HG03439 (cell line): ENCODE measurements at regions not wholly inside any gene's neighbourhood (a gene's known extent, or its start where the extent isn't known, plus 50 kb on each side); places are given as distances from the start of the nearest gene placed in this dataset.
"Not testable (repeated sequence)": the region's sequence is repeated elsewhere in the genome, so short reads cannot be mapped to it uniquely, and the experiment has no call there.

ENCODE experiments used
- ATAC-seq: cut with Tn5 transposase; IDR thresholded peaks from one replicate; pipeline ENCODE4 v1.9.1; 2021; ENCODE audit warnings: mild to moderate bottlenecking, moderate library complexity; ENCODE audit not compliant: unreplicated experiment

- ATAC-seq = not testable (repeated sequence)
Observed at GRCh38 chr1:109857702-109858101, 52.9 kb upstream of the CSF1 start.

GRCh38 chr1:109855986-109856385, 54.7 kb upstream of the CSF1 start:
- ATAC-seq = not testable (repeated sequence)

GRCh38 chr1:109853972-109854371, 56.7 kb upstream of the CSF1 start:
- ATAC-seq = not testable (repeated sequence)

- not testable (repeated sequence) for ATAC-seq
Observed at GRCh38 chr1:109852221-109853015, 58.2 kb upstream of the CSF1 start.

GRCh38 chr1:109850827-109851226, 59.8 kb upstream of the CSF1 start:
- no peak for ATAC-seq

- no peak for ATAC-seq
Observed at GRCh38 chr1:109850194-109850593, 60.5 kb upstream of the CSF1 start.

GRCh38 chr1:109849655-109850054, 61.0 kb upstream of the CSF1 start:
- ATAC-seq = no peak

GRCh38 chr1:109847251-109847650, 63.4 kb upstream of the CSF1 start:
- no peak for ATAC-seq

- ATAC-seq = no peak
Observed at GRCh38 chr1:109846846-109847245, 63.8 kb upstream of the CSF1 start.

- no peak for ATAC-seq
Observed at GRCh38 chr1:109846162-109846561, 64.5 kb upstream of the CSF1 start.

- no peak for ATAC-seq
Observed at GRCh38 chr1:109845658-109846057, 65.0 kb upstream of the CSF1 start.

- ATAC-seq = no peak
Observed at GRCh38 chr1:109844609-109845008, 66.0 kb upstream of the CSF1 start.

GRCh38 chr1:109840011-109840629, 70.5 kb upstream of the CSF1 start:
- no peak for ATAC-seq

- not testable (repeated sequence) for ATAC-seq
Observed at GRCh38 chr1:109839276-109839675, 71.4 kb upstream of the CSF1 start.

GRCh38 chr1:109838838-109839240, 71.8 kb upstream of the CSF1 start:
- ATAC-seq = no peak

- no peak for ATAC-seq
Observed at GRCh38 chr1:109837852-109838570, 72.6 kb upstream of the CSF1 start.

- ATAC-seq = not testable (repeated sequence)
Observed at GRCh38 chr1:109835645-109836044, 71.9 kb upstream of the EPS8L3 start.

- ATAC-seq = no peak
Observed at GRCh38 chr1:109834951-109835350, 71.2 kb upstream of the EPS8L3 start.

GRCh38 chr1:109832945-109833344, 69.2 kb upstream of the EPS8L3 start:
- no peak for ATAC-seq

GRCh38 chr1:109828756-109829505, 65.2 kb upstream of the EPS8L3 start:
- ATAC-seq = no peak

- ATAC-seq = no peak
Observed at GRCh38 chr1:109827986-109828385, 64.3 kb upstream of the EPS8L3 start.
